ENCODE measurements at regions not wholly inside any gene's neighbourhood (a gene's known extent, or its start where the extent isn't known, plus 50 kb on each side); places are given as distances from the start of the nearest gene placed in this dataset.

DNA sequence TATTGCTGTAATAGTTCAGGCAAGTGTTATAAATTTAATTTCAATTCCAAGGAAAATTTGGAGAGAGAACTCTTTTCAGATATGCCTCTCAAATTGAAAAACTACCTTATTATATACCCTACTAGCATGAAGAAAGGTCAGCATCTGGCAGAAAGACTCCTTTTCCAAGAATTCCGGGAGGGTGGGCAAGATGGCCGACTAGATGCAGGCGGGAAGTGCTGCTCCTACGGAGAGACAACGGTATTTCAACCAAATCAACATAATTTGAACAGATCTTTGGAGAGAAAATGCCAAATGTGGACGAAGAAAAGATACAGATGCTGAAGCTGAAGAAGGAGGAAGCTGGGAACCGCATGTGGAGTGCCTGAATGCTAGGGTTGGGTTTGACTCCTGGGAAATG is 53.8 kb upstream of the INTU start:
- TF ChIP-seq, protein P1, sequence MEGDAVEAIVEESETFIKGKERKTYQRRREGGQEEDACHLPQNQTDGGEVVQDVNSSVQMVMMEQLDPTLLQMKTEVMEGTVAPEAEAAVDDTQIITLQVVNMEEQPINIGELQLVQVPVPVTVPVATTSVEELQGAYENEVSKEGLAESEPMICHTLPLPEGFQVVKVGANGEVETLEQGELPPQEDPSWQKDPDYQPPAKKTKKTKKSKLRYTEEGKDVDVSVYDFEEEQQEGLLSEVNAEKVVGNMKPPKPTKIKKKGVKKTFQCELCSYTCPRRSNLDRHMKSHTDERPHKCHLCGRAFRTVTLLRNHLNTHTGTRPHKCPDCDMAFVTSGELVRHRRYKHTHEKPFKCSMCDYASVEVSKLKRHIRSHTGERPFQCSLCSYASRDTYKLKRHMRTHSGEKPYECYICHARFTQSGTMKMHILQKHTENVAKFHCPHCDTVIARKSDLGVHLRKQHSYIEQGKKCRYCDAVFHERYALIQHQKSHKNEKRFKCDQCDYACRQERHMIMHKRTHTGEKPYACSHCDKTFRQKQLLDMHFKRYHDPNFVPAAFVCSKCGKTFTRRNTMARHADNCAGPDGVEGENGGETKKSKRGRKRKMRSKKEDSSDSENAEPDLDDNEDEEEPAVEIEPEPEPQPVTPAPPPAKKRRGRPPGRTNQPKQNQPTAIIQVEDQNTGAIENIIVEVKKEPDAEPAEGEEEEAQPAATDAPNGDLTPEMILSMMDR (conservative IDR thresholded peaks at IDR 0.05 in 1 of 2, IDR thresholded peaks at IDR 0.05 in 1 of 2; ENCODE audit: low read depth in 1 of 2, low read length in 2 of 2), result no peak
- TF ChIP-seq EZH2 (IDR thresholded peaks at IDR 0.05; ENCODE audit: low read length, missing control alignments), result no peak

All from fibroblast of lung (primary cell).